Calu3 (cell line): ENCODE measurements at regions not wholly inside any gene's neighbourhood (a gene's known extent, or its start where the extent isn't known, plus 50 kb on each side); places are given as distances from the start of the nearest gene placed in this dataset.

Experiments
- BruUV-seq: library from RNA; stranded (reverse); fragments of 400-500 nt; replicated peaks from 2 replicates; lab custom pipeline; 2021; lab: Mats Ljungman, UMichigan
- CTCF ChIA-PET: fragments of 300-600 bp; sonication (Branson Sonifier 250); formaldehyde crosslinking; loops from one replicate; lab custom pipeline; 2022; ENCODE audit warnings: antibody characterized with exemption; lab: Charles Lee
- DNase-seq: peaks from one replicate; pipeline ENCODE4 v3.0.0; 2022
- H3K27ac Mint-ChIP-seq: one replicate; pipeline ENCODE4 v1.8.0; 2022; ENCODE audit warnings: mixed read lengths; ENCODE audit not compliant: unreplicated experiment
- H3K27me3 Mint-ChIP-seq: one replicate; pipeline ENCODE4 v1.8.0; 2022; ENCODE audit warnings: mixed read lengths; ENCODE audit not compliant: unreplicated experiment
- H3K36me3 Mint-ChIP-seq: one replicate; pipeline ENCODE4 v1.8.0; 2022; ENCODE audit warnings: mild to moderate bottlenecking, moderate library complexity, mixed read lengths; ENCODE audit not compliant: insufficient read depth, unreplicated experiment
- H3K4me1 Mint-ChIP-seq: one replicate; pipeline ENCODE4 v1.8.0; 2022; ENCODE audit warnings: mild to moderate bottlenecking, low read depth, mixed read lengths; ENCODE audit not compliant: unreplicated experiment
- H3K4me3 Mint-ChIP-seq: one replicate; pipeline ENCODE4 v1.8.0; 2022; ENCODE audit warnings: mild to moderate bottlenecking, low read depth, moderate library complexity, mixed read lengths; ENCODE audit not compliant: unreplicated experiment
- H3K9me3 Mint-ChIP-seq: one replicate; pipeline ENCODE4 v1.8.0; 2022; ENCODE audit warnings: low read depth, mixed read lengths; ENCODE audit not compliant: unreplicated experiment
- intact Hi-C: fragments of 100-400 bp; cut with micrococcal nuclease; formaldehyde crosslinking; loops from one replicate; pipeline ENCODE4 v1.10.0; 2022; ENCODE audit not compliant: unreplicated experiment
- TF ChIP-seq, protein P1 (sequence below): fragments of 200-600 bp; IDR thresholded peaks from one replicate; pipeline ENCODE4 v1.8.0; 2022; ENCODE audit warnings: antibody characterized with exemption; ENCODE audit not compliant: unreplicated experiment

- no TSS peak for BruUV-seq
- DNase-seq, result no peak
- Mint-ChIP-seq H3K9me3 (no peaks in the 10 kb centered on the region), H3K27ac (no peak overlapping the region), H3K36me3 (peaks cover 11% of the 10 kb centered on the region), H3K4me1 (no peaks in the 10 kb centered on the region), H3K27me3 (peaks cover 86% of the 10 kb centered on the region), H3K4me3 (no peak overlapping the region)
- intact Hi-C loops, result no loop called here
- CTCF ChIA-PET, result no interaction called here
- TF ChIP-seq, protein P1, sequence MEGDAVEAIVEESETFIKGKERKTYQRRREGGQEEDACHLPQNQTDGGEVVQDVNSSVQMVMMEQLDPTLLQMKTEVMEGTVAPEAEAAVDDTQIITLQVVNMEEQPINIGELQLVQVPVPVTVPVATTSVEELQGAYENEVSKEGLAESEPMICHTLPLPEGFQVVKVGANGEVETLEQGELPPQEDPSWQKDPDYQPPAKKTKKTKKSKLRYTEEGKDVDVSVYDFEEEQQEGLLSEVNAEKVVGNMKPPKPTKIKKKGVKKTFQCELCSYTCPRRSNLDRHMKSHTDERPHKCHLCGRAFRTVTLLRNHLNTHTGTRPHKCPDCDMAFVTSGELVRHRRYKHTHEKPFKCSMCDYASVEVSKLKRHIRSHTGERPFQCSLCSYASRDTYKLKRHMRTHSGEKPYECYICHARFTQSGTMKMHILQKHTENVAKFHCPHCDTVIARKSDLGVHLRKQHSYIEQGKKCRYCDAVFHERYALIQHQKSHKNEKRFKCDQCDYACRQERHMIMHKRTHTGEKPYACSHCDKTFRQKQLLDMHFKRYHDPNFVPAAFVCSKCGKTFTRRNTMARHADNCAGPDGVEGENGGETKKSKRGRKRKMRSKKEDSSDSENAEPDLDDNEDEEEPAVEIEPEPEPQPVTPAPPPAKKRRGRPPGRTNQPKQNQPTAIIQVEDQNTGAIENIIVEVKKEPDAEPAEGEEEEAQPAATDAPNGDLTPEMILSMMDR, result no peak
Measured at GRCh38 chr1:39085174-39085573, 59.0 kb downstream of the NDUFS5 start.

GRCh38 chr1:39086386-39086785 lies 60.2 kb downstream of the NDUFS5 start:
- H3K4me1 Mint-ChIP-seq, result no peaks in the 10 kb centered on the region
- TF ChIP-seq, protein P1, result no peak
- CTCF ChIA-PET, result interaction anchor here (0.6 kb wide), 1 partner anchor 433 kb away, joined by 3 read pairs; no protein-coding TSS in a partner anchor
- peaks cover 5% of the 10 kb centered on the region for H3K36me3 Mint-ChIP-seq
- no peaks in the 10 kb centered on the region for H3K9me3 Mint-ChIP-seq
- no peak overlapping the region for H3K4me3 Mint-ChIP-seq
- no TSS peak for BruUV-seq
- intact Hi-C loops, result no loop called here
- DNase-seq, result no peak
- peaks cover 86% of the 10 kb centered on the region for H3K27me3 Mint-ChIP-seq
- no peak overlapping the region for H3K27ac Mint-ChIP-seq

GRCh38 chr1:39086865-39087409 lies 60.8 kb downstream of the NDUFS5 start:
- peaks cover 86% of the 10 kb centered on the region for H3K27me3 Mint-ChIP-seq
- intact Hi-C loops, result no loop called here
- no TSS peak for BruUV-seq
- no peak overlapping the region for H3K4me3 Mint-ChIP-seq
- no peak overlapping the region for H3K27ac Mint-ChIP-seq
- no peak for DNase-seq
- no peaks in the 10 kb centered on the region for H3K4me1 Mint-ChIP-seq
- peaks cover 5% of the 10 kb centered on the region for H3K36me3 Mint-ChIP-seq
- TF ChIP-seq, protein P1, result no peak
- H3K9me3 Mint-ChIP-seq, result no peaks in the 10 kb centered on the region
- CTCF ChIA-PET, result no interaction called here

DNA sequence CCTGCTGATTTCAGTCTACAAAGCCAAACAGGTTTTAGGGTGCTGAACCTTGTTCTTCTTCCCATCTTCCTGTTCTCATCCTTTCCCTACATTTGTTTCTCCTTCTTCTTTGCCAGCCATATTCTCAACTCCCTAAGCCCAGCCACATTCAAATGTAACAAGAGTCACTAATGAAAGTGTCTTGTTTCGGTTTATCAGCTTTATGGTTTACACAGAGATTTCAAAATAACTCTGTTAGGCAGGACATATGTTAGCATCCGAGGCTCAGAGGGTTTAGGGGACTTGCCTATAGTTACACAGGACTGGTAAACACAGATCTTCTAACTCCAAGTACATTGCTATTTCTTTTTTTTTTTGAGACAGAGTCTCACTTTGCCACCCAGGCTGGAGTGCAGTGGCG lies 61.3 kb downstream of the NDUFS5 start:
- H3K27me3 Mint-ChIP-seq, result peaks cover 81% of the 10 kb centered on the region
- H3K4me3 Mint-ChIP-seq, result no peak overlapping the region
- intact Hi-C loops, result no loop called here
- CTCF ChIA-PET, result no interaction called here
- peaks cover 5% of the 10 kb centered on the region for H3K36me3 Mint-ChIP-seq
- peaks cover 5% of the 10 kb centered on the region for H3K4me1 Mint-ChIP-seq
- no peak for DNase-seq
- TF ChIP-seq, protein P1, result no peak
- no TSS peak for BruUV-seq
- H3K9me3 Mint-ChIP-seq, result no peaks in the 10 kb centered on the region
- no peak overlapping the region for H3K27ac Mint-ChIP-seq
